GM23338 (cell line): ENCODE measurements at regions not wholly inside any gene's neighbourhood (a gene's known extent, or its start where the extent isn't known, plus 50 kb on each side); places are given as distances from the start of the nearest gene placed in this dataset.

Experiments used
- CREB1 ChIP-seq: fragments of 250-450 bp; sonication (Bioruptor Pico); IDR thresholded peaks from 2 replicates; pipeline ENCODE4 v1.5.0; 2020; ENCODE audit warnings: low read depth, mild to moderate bottlenecking, moderate library complexity
- CTCF ChIP-seq, 2 experiments: fragments of 200-600 bp in 1 of 2; sonication (generic) in 1 of 2; conservative IDR thresholded peaks; 2 replicates each; pipeline versions ENCODE4 v1.5.1 to v1.6.1; 2016 to 2017; ENCODE audit warnings: antibody characterized with exemption in 2 of 2, low read depth in 2 of 2, mild to moderate bottlenecking in 2 of 2, moderate library complexity in 1 of 2
- NANOG ChIP-seq: IDR thresholded peaks from 2 replicates; pipeline ENCODE4 v1.6.1; 2016; ENCODE audit warnings: antibody characterized with exemption, borderline replicate concordance

- TF ChIP-seq CTCF (conservative IDR thresholded peaks at IDR 0.05; ENCODE audit: low read depth in 2 of 2) = no peak
- no peak for TF ChIP-seq NANOG
- TF ChIP-seq CREB1 (CRISPR knock-in tag) = no peak
These were observed 128.5 kb downstream of the CDCA7 start for GRCh38 chr2:173483137-173483536.
